Psoas muscle (tissue), 7 donors: ENCODE measurements at regions not wholly inside any gene's neighbourhood (a gene's known extent, or its start where the extent isn't known, plus 50 kb on each side); places are given as distances from the start of the nearest gene placed in this dataset.

Source experiments
- ATAC-seq, 4 donors: fragments of 200-7000 bp; cut with Tn5 transposase; one replicate each; pipeline ENCODE4 v1.9.1; 2020; ENCODE audit warnings: moderate library complexity in 3 of 4, mild to moderate bottlenecking in 2 of 4
- DNase-seq, 2 donors: peaks; one replicate each; pipeline ENCODE4 v3.0.0-alpha.2; 2020
- H3K27ac ChIP-seq: fragments of 200-600 bp; one replicate; pipeline ENCODE4 v1.8.0; 2022
- H3K27me3 ChIP-seq, 3 donors: fragments of 200-600 bp in 1 of 3; one replicate each; pipeline versions ENCODE4 v1.6.1 to v1.8.0; 2013 to 2022; ENCODE audit warnings: low read length in 2 of 3, mild to moderate bottlenecking in 2 of 3, moderate library complexity in 1 of 3; ENCODE audit not compliant: insufficient read depth in 3 of 3
- H3K36me3 ChIP-seq, 2 donors: fragments of 200-600 bp in 1 of 2; one replicate each; pipeline versions ENCODE4 v1.6.1 to v1.8.0; 2013 to 2022; ENCODE audit warnings: low read depth in 1 of 2, mild to moderate bottlenecking in 1 of 2, moderate library complexity in 1 of 2; ENCODE audit not compliant: insufficient read depth in 1 of 2
- H3K4me1 ChIP-seq: fragments of 200-600 bp; one replicate; pipeline ENCODE4 v1.8.0; 2022
- H3K4me3 ChIP-seq: fragments of 200-600 bp; one replicate; pipeline ENCODE4 v1.8.0; 2022; ENCODE audit warnings: mild to moderate bottlenecking
- H3K9me3 ChIP-seq: fragments of 200-600 bp; one replicate; pipeline ENCODE4 v1.8.0; 2022
- CTCF ChIP-seq: fragments of 200-600 bp; IDR thresholded peaks from one replicate; pipeline ENCODE4 v1.8.0; 2022; ENCODE audit warnings: antibody characterized with exemption
- WGBS, 3 donors: extraction: QIAGEN DNeasy Blood & Tissue Kit; methylation state at CpG; one replicate each; pipeline versions ENCODE4 v1.1.6 to v1.1.7; 2013; 5-methylcytosine and 5-hydroxymethylcytosine counted together
- intact Hi-C, 2 donors: fragments of 100-400 bp; cut with DNase I; formaldehyde crosslinking; loops; one replicate each; pipeline versions ENCODE4 v1.11.0 to v1.14.2; 2022
- donor health status: healthy with polysubstance abuse.
- donor health status: DM: no; HTN: no; CAD: no; lungs with moderate emphysema.
- donor health status: Bipolar disorder and iron deficiency.
- donor health status: healthy.
- donor health status: DM: yes; HTN: yes; CAD: no.
- donor health status: DM: no; HTN: no; CAD: no.
- donor health status: DM: yes; HTN: yes; CAD: no.

- TF ChIP-seq CTCF: no peak
- 54 to 57% (median 56%) methylated on average over 17 of the region's 17 CpGs for WGBS, 3 donors
- Histone ChIP-seq H3K4me1 (no peaks in the 10 kb centered on the region), H3K27me3 (no peaks in the 10 kb centered on the region), H3K27ac (no peak overlapping the region), H3K9me3 (no peaks in the 10 kb centered on the region), H3K36me3 (no peaks in the 10 kb centered on the region), H3K4me3 (no peak overlapping the region)
- DNase-seq: no peak
- intact Hi-C loops: no loop called here
- ATAC-seq: no peak
Observed at GRCh38 chr7:152910545-152911225, 151.1 kb downstream of the ACTR3B start.

GRCh38 chr7:152911226-152911560 is 151.6 kb downstream of the ACTR3B start:
- ATAC-seq (no peak), DNase-seq (no peak)
- Histone ChIP-seq H3K27ac (no peak overlapping the region), H3K4me1 (no peaks in the 10 kb centered on the region), H3K4me3 (no peak overlapping the region), H3K36me3 (no peaks in the 10 kb centered on the region), H3K27me3 (no peaks in the 10 kb centered on the region), H3K9me3 (no peaks in the 10 kb centered on the region)
- no peak for TF ChIP-seq CTCF
- intact Hi-C loops: no loop called here
- WGBS, 3 donors: 91 to 92% (median 91%) methylated on average over 4 of the region's 4 CpGs

GRCh38 chr7:152911922-152912321 is 152.4 kb downstream of the ACTR3B start:
- Histone ChIP-seq H3K4me3 (no peak overlapping the region), H3K27me3 (no peaks in the 10 kb centered on the region), H3K27ac (no peak overlapping the region), H3K9me3 (no peaks in the 10 kb centered on the region), H3K4me1 (no peaks in the 10 kb centered on the region), H3K36me3 (no peaks in the 10 kb centered on the region)
- intact Hi-C loops: no loop called here
- ATAC-seq (no peak), DNase-seq (no peak)
- 84 to 91% (median 84%) methylated on average over 11 of the region's 11 CpGs for WGBS, 3 donors
- no peak for TF ChIP-seq CTCF

- TF ChIP-seq CTCF: no peak
- Histone ChIP-seq H3K27ac (no peak overlapping the region), H3K9me3 (no peaks in the 10 kb centered on the region), H3K36me3 (no peaks in the 10 kb centered on the region), H3K4me3 (no peak overlapping the region), H3K4me1 (no peaks in the 10 kb centered on the region), H3K27me3 (no peaks in the 10 kb centered on the region)
- 92 to 97% (median 94%) methylated on average over 5 of the region's 5 CpGs for WGBS, 3 donors
- ATAC-seq (no peak), DNase-seq (no peak)
- intact Hi-C loops: no loop called here
Observed at GRCh38 chr7:152912511-152912910, 153.0 kb downstream of the ACTR3B start.

- 54 to 85% (median 73%) methylated on average over 3 of the region's 3 CpGs for WGBS, 3 donors
- H3K27ac ChIP-seq: no peak overlapping the region
Observed at GRCh38 chr7:152913492-152913891, 153.9 kb downstream of the ACTR3B start.

More at GRCh38 chr7:152913492-152913891, 153.9 kb downstream of the ACTR3B start:
- DNase-seq (no peak), ATAC-seq (no peak)
- Histone ChIP-seq H3K9me3 (no peaks in the 10 kb centered on the region), H3K36me3 (no peaks in the 10 kb centered on the region), H3K4me1 (no peaks in the 10 kb centered on the region), H3K4me3 (no peak overlapping the region), H3K27me3 (no peaks in the 10 kb centered on the region)
- intact Hi-C loops: no loop called here
- TF ChIP-seq CTCF: no peak
